Peyer's patch (tissue), 4 donors: ENCODE measurements at regions not wholly inside any gene's neighbourhood (a gene's known extent, or its start where the extent isn't known, plus 50 kb on each side); places are given as distances from the start of the nearest gene placed in this dataset.
A peak's percentile ranks its signal among the peaks of the same experiment; 100 is the strongest.

Experiments used
- DNase-seq, 3 donors: peaks; one replicate each; pipeline ENCODE4 v3.0.0-alpha.2; 2017 to 2019
- H3K27ac ChIP-seq, 4 donors: fragments of 200-600 bp; sonication (generic); one replicate each; pipeline ENCODE4 v1.5.1; 2016 to 2019
- H3K27me3 ChIP-seq, 2 donors: fragments of 200-600 bp; sonication (generic); one replicate each; pipeline ENCODE4 v1.5.1; 2019
- H3K36me3 ChIP-seq, 3 donors: fragments of 200-600 bp; sonication (generic); one replicate each; pipeline ENCODE4 v1.5.1; 2016 to 2019
- H3K4me1 ChIP-seq, 4 donors: fragments of 200-600 bp; sonication (generic); one replicate each; pipeline ENCODE4 v1.5.1; 2016 to 2019
- H3K4me3 ChIP-seq, 4 donors: fragments of 200-600 bp; sonication (generic); 1 replicate in 3 of 4; 2 replicates in 1 of 4; pipeline ENCODE4 v1.5.1; 2016 to 2019; ENCODE audit warnings: mild to moderate bottlenecking in 1 of 4
- H3K9me3 ChIP-seq, 4 donors: fragments of 200-600 bp; sonication (generic); one replicate each; pipeline ENCODE4 v1.5.1; 2016 to 2019; ENCODE audit warnings: mild to moderate bottlenecking in 1 of 4
- POLR2A ChIP-seq, 2 donors: fragments of 450-650 bp; IDR thresholded peaks; one replicate each; pipeline ENCODE4 v1.5.1; 2017; ENCODE audit warnings: antibody characterized with exemption in 2 of 2, mild to moderate bottlenecking in 2 of 2, moderate library complexity in 2 of 2
- TF ChIP-seq, protein P1 (sequence below), 6 experiments: fragments of 450-650 bp in 4 of 6; fragments of 200-600 bp in 2 of 6; sonication (generic) in 1 of 6; IDR thresholded peaks; one replicate each; pipeline ENCODE4 v1.5.1; 2017 to 2019; ENCODE audit warnings: antibody characterized with exemption in 6 of 6, mild to moderate bottlenecking in 3 of 6, moderate library complexity in 1 of 6

- H3K27me3 ChIP-seq, result no peaks in the 10 kb centered on the region
- H3K4me1 ChIP-seq, result peaks cover 0 to 5% (median 1%) of the 10 kb centered on the region in 4 donors
- H3K27ac ChIP-seq, result no peak overlapping the region
- no peaks in the 10 kb centered on the region for H3K36me3 ChIP-seq
- DNase-seq, result no peak
- no peaks in the 10 kb centered on the region for H3K9me3 ChIP-seq
- H3K4me3 ChIP-seq, result no peak overlapping the region
- no peak for TF ChIP-seq POLR2A (IDR thresholded peaks at IDR 0.05)
- TF ChIP-seq, protein P1, sequence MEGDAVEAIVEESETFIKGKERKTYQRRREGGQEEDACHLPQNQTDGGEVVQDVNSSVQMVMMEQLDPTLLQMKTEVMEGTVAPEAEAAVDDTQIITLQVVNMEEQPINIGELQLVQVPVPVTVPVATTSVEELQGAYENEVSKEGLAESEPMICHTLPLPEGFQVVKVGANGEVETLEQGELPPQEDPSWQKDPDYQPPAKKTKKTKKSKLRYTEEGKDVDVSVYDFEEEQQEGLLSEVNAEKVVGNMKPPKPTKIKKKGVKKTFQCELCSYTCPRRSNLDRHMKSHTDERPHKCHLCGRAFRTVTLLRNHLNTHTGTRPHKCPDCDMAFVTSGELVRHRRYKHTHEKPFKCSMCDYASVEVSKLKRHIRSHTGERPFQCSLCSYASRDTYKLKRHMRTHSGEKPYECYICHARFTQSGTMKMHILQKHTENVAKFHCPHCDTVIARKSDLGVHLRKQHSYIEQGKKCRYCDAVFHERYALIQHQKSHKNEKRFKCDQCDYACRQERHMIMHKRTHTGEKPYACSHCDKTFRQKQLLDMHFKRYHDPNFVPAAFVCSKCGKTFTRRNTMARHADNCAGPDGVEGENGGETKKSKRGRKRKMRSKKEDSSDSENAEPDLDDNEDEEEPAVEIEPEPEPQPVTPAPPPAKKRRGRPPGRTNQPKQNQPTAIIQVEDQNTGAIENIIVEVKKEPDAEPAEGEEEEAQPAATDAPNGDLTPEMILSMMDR (IDR thresholded peaks at IDR 0.05), result no peak
Measured at GRCh38 chr10:78307576-78307975, 273.9 kb downstream of the RPS24 start.

GRCh38 chr10:78309536-78310237 is 276.0 kb downstream of the RPS24 start:
- DNase-seq, result no peak
- no peak for TF ChIP-seq POLR2A (IDR thresholded peaks at IDR 0.05)
- TF ChIP-seq, protein P1 (IDR thresholded peaks at IDR 0.05), result no peak
- Histone ChIP-seq H3K9me3 (no peaks in the 10 kb centered on the region), H3K27me3 (no peaks in the 10 kb centered on the region), H3K4me3 (no peak overlapping the region), H3K4me1 (no peaks in the 10 kb centered on the region), H3K36me3 (no peaks in the 10 kb centered on the region), H3K27ac (no peak overlapping the region)

GRCh38 chr10:78310481-78311080 is 276.9 kb downstream of the RPS24 start:
- TF ChIP-seq, protein P1 (IDR thresholded peaks at IDR 0.05), result no peak
- TF ChIP-seq POLR2A (IDR thresholded peaks at IDR 0.05), result no peak
- no peak for DNase-seq
- no peak overlapping the region for H3K4me3 ChIP-seq
- H3K4me1 ChIP-seq, result no peaks in the 10 kb centered on the region
- H3K27me3 ChIP-seq, result no peaks in the 10 kb centered on the region
- H3K36me3 ChIP-seq, result no peaks in the 10 kb centered on the region
- H3K27ac ChIP-seq, result no peak overlapping the region
- H3K9me3 ChIP-seq, result no peaks in the 10 kb centered on the region

DNA sequence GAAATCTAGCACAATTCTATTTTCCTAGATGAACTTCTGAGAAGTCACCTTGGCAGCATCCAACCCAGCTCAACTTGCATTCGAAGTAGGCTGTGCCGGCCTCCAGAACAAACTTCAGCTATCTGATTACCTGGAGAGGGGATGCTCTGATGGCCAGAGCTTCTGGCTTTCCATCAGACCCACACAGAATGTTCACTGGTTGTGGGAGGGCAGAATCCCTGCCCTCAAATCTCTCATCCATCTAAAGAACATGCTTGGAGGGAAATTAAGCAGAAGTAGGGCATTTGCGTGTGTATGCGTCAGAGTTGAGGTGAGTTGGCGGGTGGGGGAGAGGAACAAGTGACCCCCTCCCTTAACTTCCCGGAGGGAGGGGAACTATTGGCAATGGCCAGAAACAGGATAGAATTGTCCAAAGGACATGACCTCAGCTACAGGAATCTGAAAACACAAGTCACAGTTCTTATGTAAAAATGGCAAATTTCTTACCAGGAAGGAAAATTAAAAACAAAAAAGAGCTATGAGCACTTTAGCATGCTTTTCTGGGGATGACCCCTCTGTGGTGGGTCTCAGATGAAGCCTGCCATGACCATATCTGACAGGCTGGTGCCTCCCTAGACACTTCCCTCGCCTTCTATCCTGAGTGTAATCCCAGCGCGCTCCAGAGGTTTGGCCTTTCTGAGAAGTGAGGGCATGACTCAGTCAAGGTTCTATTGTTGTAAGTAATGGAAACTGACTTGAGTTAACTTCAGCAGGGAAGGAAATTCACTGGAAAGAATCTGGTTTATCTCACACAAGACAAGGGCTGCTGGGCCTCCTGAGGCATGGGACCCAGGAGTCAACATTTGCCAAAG is 278.8 kb downstream of the RPS24 start:
- no peak overlapping the region for H3K4me3 ChIP-seq
- no peaks in the 10 kb centered on the region for H3K9me3 ChIP-seq
- DNase-seq, result peak in 1 of 3 donors; percentile 17
- H3K27me3 ChIP-seq, result no peaks in the 10 kb centered on the region
- peak overlapping the region in 1 of 4 donors; percentile 55 for H3K27ac ChIP-seq
- no peaks in the 10 kb centered on the region for H3K36me3 ChIP-seq
- peaks cover 0 to 11% (median 0%) of the 10 kb centered on the region in 4 donors for H3K4me1 ChIP-seq
- TF ChIP-seq POLR2A (IDR thresholded peaks at IDR 0.05), result no peak
- TF ChIP-seq, protein P1 (IDR thresholded peaks at IDR 0.05), result no peak

DNA sequence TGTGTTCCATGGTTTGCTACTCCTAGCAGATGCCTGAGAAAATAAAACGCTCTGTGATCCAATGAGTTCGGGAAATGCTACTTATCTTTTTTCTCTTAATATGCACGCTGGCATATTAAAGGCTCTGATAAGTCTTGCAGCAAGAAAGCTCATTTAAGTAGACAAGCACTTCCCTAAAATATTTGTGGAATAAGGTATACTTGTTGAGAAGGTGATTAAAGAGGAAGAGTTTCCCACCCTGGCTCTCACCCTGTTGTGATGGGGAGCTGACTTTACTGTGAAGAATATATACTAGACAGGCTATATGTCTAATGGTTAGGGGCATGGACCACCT is 279.4 kb downstream of the RPS24 start:
- H3K27me3 ChIP-seq, result no peaks in the 10 kb centered on the region
- peaks cover 0 to 11% (median 0%) of the 10 kb centered on the region in 4 donors for H3K4me1 ChIP-seq
- no peaks in the 10 kb centered on the region for H3K36me3 ChIP-seq
- DNase-seq, result no peak
- H3K9me3 ChIP-seq, result no peaks in the 10 kb centered on the region
- H3K4me3 ChIP-seq, result no peak overlapping the region
- no peak for TF ChIP-seq POLR2A (IDR thresholded peaks at IDR 0.05)
- TF ChIP-seq, protein P1 (IDR thresholded peaks at IDR 0.05), result no peak
- H3K27ac ChIP-seq, result peak overlapping the region in 1 of 4 donors; percentile 55
